Mesendoderm (in vitro differentiated cells): ENCODE measurements at regions not wholly inside any gene's neighbourhood (a gene's known extent, or its start where the extent isn't known, plus 50 kb on each side); places are given as distances from the start of the nearest gene placed in this dataset.

Experiments
- DNase-seq: peaks from one replicate; pipeline ENCODE4 v3.0.0; 2013
- H2AK5ac ChIP-seq: 2 replicates; pipeline ENCODE4 v1.6.1; 2013; ENCODE audit warnings: low read length, inconsistent platforms
- H2BK120ac ChIP-seq: 2 replicates; pipeline ENCODE4 v1.6.1; 2013; ENCODE audit warnings: low read depth, mild to moderate bottlenecking, low read length, moderate library complexity, mixed read lengths
- H2BK15ac ChIP-seq: replicated peaks from 2 replicates; pipeline ENCODE4 v1.6.1; 2013; ENCODE audit warnings: low read depth, mild to moderate bottlenecking, moderate library complexity
- H2BK5ac ChIP-seq: 2 replicates; pipeline ENCODE4 v1.6.1; 2013; ENCODE audit warnings: low read length, inconsistent platforms
- H3K18ac ChIP-seq: 2 replicates; pipeline ENCODE4 v1.6.1; 2013; ENCODE audit warnings: mild to moderate bottlenecking, low read length, mixed read lengths
- H3K23ac ChIP-seq: one replicate; pipeline ENCODE4 v1.6.1; 2013; ENCODE audit warnings: low read length
- H3K27ac ChIP-seq: 2 replicates; pipeline ENCODE4 v1.5.1; 2013; ENCODE audit warnings: low read depth, mild to moderate bottlenecking, inconsistent platforms, low read length, moderate library complexity
- H3K27me3 ChIP-seq: 2 replicates; pipeline ENCODE4 v1.6.1; 2013; ENCODE audit warnings: low read length, control low read depth, mild to moderate bottlenecking, inconsistent platforms; ENCODE audit not compliant: insufficient read depth, poor library complexity
- H3K36me3 ChIP-seq: 2 replicates; pipeline ENCODE4 v1.6.1; 2013; ENCODE audit warnings: low read length, inconsistent platforms; ENCODE audit not compliant: control insufficient read depth, insufficient read depth
- H3K4ac ChIP-seq: one replicate; pipeline ENCODE4 v1.6.1; 2013; ENCODE audit warnings: low read depth, mild to moderate bottlenecking, low read length, moderate library complexity
- H3K4me1 ChIP-seq: 2 replicates; pipeline ENCODE4 v1.6.1; 2013; ENCODE audit warnings: low read depth, low read length, inconsistent platforms; ENCODE audit not compliant: control insufficient read depth
- H3K4me2 ChIP-seq: 2 replicates; pipeline ENCODE4 v1.6.1; 2013; ENCODE audit warnings: low read length
- H3K4me3 ChIP-seq: 2 replicates; pipeline ENCODE4 v1.5.1; 2013; ENCODE audit warnings: mild to moderate bottlenecking, low read length
- H3K56ac ChIP-seq: one replicate; pipeline ENCODE4 v1.6.1; 2013; ENCODE audit warnings: low read length
- H3K79me1 ChIP-seq: 2 replicates; pipeline ENCODE4 v1.6.1; 2013; ENCODE audit warnings: low read length, inconsistent platforms
- H3K79me2 ChIP-seq: 2 replicates; pipeline ENCODE4 v1.6.1; 2013; ENCODE audit warnings: mild to moderate bottlenecking, low read length; ENCODE audit not compliant: control insufficient read depth, insufficient read depth
- H3K9ac ChIP-seq: 2 replicates; pipeline ENCODE4 v1.6.1; 2013; ENCODE audit warnings: low read length, inconsistent platforms
- H4K5ac ChIP-seq: one replicate; pipeline ENCODE4 v1.6.1; 2013; ENCODE audit warnings: low read length
- H4K8ac ChIP-seq: one replicate; pipeline ENCODE4 v1.6.1; 2013; ENCODE audit warnings: low read depth, mild to moderate bottlenecking, control low read depth, low read length, moderate library complexity
- WGBS: extraction: QIAGEN DNeasy Blood & Tissue Kit; methylation state at CpG from one replicate; pipeline ENCODE4 v1.1.7; 2013; ENCODE audit warnings: low lambda C conversion rate, missing lambda C conversion rate; ENCODE audit not compliant: insufficient coverage; ENCODE audit errors: extremely low coverage; 5-methylcytosine and 5-hydroxymethylcytosine counted together

DNA sequence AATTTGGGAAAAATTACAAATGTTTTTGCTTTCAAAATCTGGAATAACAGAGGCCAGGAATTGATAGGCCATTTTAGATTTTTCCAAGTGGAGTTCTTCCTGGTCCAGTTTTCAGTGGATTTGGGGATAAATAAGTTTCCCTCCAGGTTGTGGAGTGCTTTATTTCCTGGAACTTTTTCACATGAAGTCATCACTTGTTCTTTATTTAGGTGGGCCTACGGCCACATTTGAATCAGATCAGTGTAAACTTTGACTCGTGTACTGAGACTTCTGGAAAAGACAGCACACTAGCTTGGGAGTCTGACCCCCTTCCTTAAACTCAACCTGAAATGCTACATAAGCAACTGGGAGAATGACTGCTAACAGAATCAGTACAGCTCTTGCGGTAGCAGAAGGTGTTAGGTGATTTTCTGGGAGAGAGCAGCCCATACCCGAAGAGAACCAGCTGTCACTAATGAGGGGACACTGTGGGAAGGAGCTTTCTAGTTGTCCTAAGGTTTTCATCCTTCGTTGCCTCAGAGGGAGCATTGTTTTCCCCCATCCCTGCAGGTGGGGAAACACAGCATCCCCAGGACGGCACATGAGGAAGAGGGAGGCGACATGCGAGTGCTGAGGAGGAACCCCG lies 235.2 kb upstream of the FAT1 start:
- Histone ChIP-seq H3K4ac (no peak overlapping the region), H2AK5ac (no peak overlapping the region), H3K27me3 (no peaks in the 10 kb centered on the region), H4K8ac (no peak overlapping the region), H3K4me3 (no peak overlapping the region), H3K4me1 (no peaks in the 10 kb centered on the region), H3K56ac (no peak overlapping the region), H3K9ac (no peak overlapping the region), H3K18ac (no peak overlapping the region), H3K4me2 (no peak overlapping the region), H3K79me1 (no peaks in the 10 kb centered on the region), H3K23ac (no peak overlapping the region), H4K5ac (no peak overlapping the region), H3K36me3 (no peaks in the 10 kb centered on the region), H2BK15ac (no peak overlapping the region), H3K27ac (no peak overlapping the region), H2BK5ac (no peak overlapping the region), H3K79me2 (no peaks in the 10 kb centered on the region), H2BK120ac (no peak overlapping the region)
- WGBS = no CpG with 5 or more reads among the region's 9 CpGs
- DNase-seq = no peak

DNA sequence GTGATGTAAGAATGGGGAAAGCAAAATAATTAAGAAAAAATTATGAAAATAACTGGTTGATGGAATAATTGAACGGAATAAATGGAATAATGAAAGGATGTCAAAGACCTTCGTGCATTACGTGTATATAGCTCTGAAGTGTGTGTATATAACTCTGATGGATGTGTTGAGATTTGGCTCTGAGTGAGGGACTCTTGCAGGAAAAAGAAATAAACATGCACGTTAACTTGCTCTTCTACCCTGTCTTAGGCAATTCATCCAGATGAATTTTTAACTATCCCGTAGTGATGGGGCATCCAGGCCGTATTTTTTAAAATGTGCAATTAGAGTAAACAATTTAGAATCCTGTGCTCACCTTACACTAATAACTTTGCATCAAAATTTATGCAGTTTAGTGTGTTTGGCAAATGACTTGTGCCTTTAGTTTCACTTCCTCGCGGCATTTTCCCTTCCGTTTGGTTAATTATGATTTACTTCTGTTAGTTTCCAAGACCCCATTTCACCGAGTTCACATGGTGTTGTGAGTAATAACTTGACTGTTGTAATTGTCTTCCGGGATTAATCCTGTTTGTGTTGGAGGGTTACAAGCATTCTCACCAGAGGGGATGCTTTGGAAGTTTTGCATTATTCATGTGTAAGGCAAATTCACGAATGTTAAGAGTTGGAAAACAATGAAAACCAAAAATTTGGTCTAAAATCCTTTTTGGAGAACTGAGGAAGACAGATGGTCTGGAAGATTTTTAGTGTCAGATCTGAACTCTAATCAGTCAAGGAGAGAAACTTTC lies 256.5 kb upstream of the FAT1 start:
- no peak overlapping the region for H4K5ac ChIP-seq
- no peak for DNase-seq
- no peak overlapping the region for H3K27ac ChIP-seq
- H3K4me3 ChIP-seq = no peak overlapping the region
- H2BK15ac ChIP-seq = no peak overlapping the region
- no peaks in the 10 kb centered on the region for H3K27me3 ChIP-seq
- H3K36me3 ChIP-seq = no peaks in the 10 kb centered on the region
- no peak overlapping the region for H4K8ac ChIP-seq
- H3K18ac ChIP-seq = no peak overlapping the region
- H3K4me2 ChIP-seq = no peak overlapping the region
- H3K79me1 ChIP-seq = no peaks in the 10 kb centered on the region
- no peaks in the 10 kb centered on the region for H3K4me1 ChIP-seq
- no peak overlapping the region for H3K56ac ChIP-seq
- 100% methylated on average over 3 of the region's 12 CpGs for WGBS
- no peak overlapping the region for H2BK5ac ChIP-seq
- no peak overlapping the region for H2AK5ac ChIP-seq
- no peak overlapping the region for H3K9ac ChIP-seq
- H3K4ac ChIP-seq = no peak overlapping the region
- no peak overlapping the region for H3K23ac ChIP-seq
- H3K79me2 ChIP-seq = no peaks in the 10 kb centered on the region
- H2BK120ac ChIP-seq = no peak overlapping the region

DNA sequence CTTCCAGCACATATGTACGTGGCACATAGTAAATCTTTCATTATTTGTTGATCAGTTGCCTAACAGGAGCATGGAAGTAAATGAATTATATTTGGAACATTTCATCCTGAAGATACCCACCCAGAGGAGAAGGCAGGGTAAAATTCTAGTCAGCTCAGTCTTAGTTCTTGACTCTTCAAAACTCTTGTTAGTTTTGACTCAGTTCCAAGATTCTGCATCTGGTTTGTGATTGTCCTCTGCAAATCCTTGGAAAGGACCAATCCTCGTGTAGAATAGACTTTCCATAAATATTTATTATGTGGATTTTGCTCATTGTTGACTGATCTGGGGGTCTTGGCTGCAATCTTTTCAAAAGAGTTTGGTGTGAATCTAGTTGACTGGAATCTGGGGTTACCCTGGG lies 257.5 kb upstream of the FAT1 start:
- no CpG with 5 or more reads among the region's 2 CpGs for WGBS
- Histone ChIP-seq H2BK5ac (no peak overlapping the region), H3K79me1 (no peaks in the 10 kb centered on the region), H3K18ac (no peak overlapping the region), H3K4me2 (no peak overlapping the region), H3K79me2 (no peaks in the 10 kb centered on the region), H3K4ac (no peak overlapping the region), H3K36me3 (no peaks in the 10 kb centered on the region), H3K56ac (no peak overlapping the region), H2AK5ac (no peak overlapping the region), H3K9ac (no peak overlapping the region), H2BK15ac (no peak overlapping the region), H2BK120ac (no peak overlapping the region), H3K27me3 (no peaks in the 10 kb centered on the region), H3K27ac (no peak overlapping the region), H3K4me1 (no peaks in the 10 kb centered on the region), H3K23ac (no peak overlapping the region), H3K4me3 (no peak overlapping the region), H4K8ac (no peak overlapping the region), H4K5ac (no peak overlapping the region)
- no peak for DNase-seq

DNA sequence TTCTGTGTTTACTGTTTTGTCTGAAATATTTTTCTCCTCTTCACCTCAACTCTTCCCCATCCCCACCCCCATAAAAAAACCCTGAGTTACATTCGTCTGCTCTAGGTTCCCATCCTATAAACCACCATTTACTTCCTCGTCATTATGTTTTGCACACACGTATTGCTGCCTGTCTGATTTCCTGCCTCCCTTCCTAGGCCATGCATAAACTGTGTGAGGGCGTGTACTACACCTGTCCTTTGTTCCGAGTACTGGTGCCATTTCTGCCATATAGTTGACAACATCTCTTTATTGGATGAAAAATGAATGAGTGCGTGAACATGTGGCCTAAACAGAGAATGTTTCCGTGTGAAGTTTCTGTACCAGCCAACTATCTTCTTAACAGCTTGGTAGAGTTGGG lies 258.5 kb upstream of the FAT1 start:
- Histone ChIP-seq H4K8ac (no peak overlapping the region), H2BK15ac (no peak overlapping the region), H3K4me3 (no peak overlapping the region), H3K27me3 (no peaks in the 10 kb centered on the region), H2BK120ac (no peak overlapping the region), H3K9ac (no peak overlapping the region), H2AK5ac (no peak overlapping the region), H3K4ac (no peak overlapping the region), H3K23ac (no peak overlapping the region), H3K4me2 (no peak overlapping the region), H3K36me3 (no peaks in the 10 kb centered on the region), H3K27ac (no peak overlapping the region), H3K18ac (no peak overlapping the region), H3K56ac (no peak overlapping the region), H3K79me2 (no peaks in the 10 kb centered on the region), H3K4me1 (no peaks in the 10 kb centered on the region), H3K79me1 (no peaks in the 10 kb centered on the region), H4K5ac (no peak overlapping the region), H2BK5ac (no peak overlapping the region)
- 100% methylated on average over 1 of the region's 7 CpGs for WGBS
- no peak for DNase-seq

DNA sequence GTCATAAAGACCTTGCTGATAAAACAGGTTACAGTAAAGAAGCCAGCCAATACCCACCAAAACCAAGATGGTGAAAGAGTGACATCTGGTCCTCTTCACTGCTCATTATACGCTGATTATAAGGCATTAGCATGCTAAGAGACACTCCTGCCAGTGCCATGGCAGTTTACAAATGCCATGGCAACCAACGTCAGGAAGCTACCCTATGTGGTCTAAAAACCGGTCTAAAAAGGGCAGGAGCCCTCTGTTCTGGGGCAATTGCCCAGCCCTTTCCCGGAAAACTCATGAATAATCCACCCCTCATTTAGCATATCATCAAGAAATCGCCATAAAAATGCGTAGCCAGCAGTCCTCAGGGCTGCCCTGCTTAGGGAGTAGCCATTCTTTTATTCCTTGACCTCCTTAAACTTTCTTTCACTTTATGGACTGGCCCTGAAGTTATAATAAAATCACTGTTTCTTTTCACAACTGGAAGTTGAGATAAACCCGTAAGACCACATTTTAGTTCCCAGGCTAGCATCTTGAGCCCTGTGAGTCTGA lies 260.5 kb upstream of the FAT1 start:
- Histone ChIP-seq H2AK5ac (no peak overlapping the region), H2BK5ac (no peak overlapping the region), H3K9ac (no peak overlapping the region), H3K4ac (no peak overlapping the region), H3K23ac (no peak overlapping the region), H2BK15ac (no peak overlapping the region), H3K27me3 (no peaks in the 10 kb centered on the region), H3K27ac (no peak overlapping the region), H4K8ac (no peak overlapping the region), H3K18ac (no peak overlapping the region), H4K5ac (no peak overlapping the region), H3K4me2 (no peak overlapping the region), H2BK120ac (no peak overlapping the region), H3K4me3 (no peak overlapping the region), H3K56ac (no peak overlapping the region), H3K79me2 (no peaks in the 10 kb centered on the region), H3K4me1 (no peaks in the 10 kb centered on the region), H3K79me1 (no peaks in the 10 kb centered on the region), H3K36me3 (no peaks in the 10 kb centered on the region)
- DNase-seq = no peak
- WGBS = no CpG with 5 or more reads among the region's 7 CpGs
